NOMO-1 (cell line): ENCODE measurements at regions not wholly inside any gene's neighbourhood (a gene's known extent, or its start where the extent isn't known, plus 50 kb on each side); places are given as distances from the start of the nearest gene placed in this dataset.

Source experiments
- DNase-seq, 2 experiments: peaks; one replicate each; lab custom pipeline; 2025; ENCODE audit not compliant: unreplicated experiment in 2 of 2; lab: John Stamatoyannopoulos, UW

DNA sequence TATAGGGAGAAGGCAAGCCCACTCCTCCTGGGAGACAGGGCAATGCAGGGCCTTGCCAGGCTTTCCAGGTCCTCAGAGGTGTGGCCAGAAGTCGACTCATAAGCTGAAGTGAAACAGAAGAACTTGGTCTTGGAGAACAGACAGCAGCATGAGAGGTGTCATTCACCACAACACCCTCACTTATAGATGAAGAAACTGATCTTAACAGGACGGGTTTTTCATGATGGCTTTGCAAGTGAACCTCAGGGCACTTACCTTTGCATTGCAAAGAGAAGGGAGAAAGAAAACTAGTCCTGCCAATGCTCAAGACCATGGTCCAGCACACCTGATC lies 198.8 kb downstream of the CYRIA start:
- DNase-seq: no peak

DNA sequence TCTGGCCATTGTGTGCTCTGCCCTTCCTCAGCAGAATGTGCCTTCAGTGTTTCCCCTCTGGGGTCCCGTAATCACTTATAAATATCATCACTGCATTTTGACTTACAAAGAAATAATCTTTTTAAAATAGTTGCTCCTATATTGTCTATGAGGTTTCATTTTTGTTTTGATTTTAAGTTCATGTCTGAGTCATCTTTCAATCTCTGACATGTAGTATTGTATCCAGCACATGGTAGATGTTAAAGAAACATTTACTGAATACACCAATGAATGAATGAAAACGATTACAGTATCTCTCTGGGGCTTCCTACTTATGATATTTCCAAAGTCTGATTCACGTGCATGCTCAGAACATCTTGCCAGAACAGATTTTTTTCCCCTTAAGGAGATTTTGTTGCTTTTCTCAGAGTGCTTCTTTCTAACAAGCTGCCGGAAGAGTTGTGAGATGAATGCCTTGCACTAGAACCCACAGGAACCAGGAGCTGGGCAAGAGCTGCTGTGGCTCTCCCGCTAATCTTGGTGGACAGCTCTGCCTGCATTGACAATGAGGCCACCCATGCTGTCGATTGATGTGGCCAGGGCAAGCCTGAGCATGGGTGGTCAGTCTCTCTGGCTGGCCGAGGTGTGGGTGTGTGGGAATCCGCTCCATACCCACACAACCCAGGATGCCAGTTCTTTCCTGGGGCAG lies 199.4 kb downstream of the CYRIA start:
- DNase-seq: no peak

DNA sequence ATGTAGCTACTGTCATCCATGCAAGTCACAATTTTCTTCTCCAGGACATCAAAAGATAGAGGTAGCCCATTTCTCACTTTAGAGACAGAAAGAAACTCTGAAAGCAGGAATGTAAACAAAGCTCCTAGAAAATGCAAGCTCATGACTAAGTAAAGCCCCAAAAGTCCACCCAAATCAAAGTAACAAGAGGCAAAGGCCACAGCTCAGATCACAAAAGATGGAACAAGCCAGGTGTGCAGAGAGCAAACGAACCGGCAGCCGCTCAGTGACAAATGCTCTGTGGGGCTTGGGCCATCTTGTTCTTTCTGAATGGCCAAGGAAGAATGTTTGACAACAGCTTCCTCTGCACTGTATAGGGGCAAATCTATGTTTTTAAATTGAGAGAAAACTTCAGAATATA lies 201.0 kb downstream of the CYRIA start:
- no peak for DNase-seq

DNA sequence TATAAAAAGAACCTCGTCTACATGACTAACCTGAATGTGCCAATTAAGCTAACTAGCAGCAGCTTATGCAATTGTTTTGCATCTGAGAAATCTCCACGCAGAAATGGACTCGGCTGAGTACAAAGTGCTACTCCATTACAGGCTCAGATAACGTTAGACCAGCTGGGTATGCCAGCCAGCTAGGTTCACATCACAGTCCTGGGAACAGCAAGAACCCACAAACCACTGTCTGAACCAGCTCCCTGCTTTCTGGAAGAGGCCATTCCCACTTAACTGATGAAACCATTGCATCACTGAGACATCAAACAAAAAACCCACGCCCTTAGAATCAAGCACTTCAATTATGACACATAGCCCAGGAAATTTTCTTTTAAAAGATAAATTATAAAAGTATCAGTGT lies 202.7 kb downstream of the CYRIA start:
- no peak for DNase-seq

DNA sequence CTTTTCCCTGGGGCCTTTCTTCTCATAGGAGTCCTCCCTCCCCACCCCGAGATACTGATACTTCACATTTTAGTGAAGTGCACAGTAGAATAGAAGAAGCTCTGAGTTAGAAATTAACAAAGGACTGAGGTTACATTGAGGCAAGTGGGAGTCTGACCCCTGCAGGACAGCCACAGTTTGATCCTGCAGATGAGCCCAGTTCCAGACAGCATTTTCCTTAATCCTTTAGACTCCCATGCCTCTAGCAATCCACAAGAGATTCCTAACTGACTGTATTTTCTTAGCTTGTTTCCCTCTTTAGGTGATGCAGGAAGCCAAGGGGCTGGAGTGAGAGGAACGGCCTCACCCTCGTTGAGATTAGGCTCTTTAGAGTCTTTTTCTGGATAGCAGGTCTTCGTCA lies 204.0 kb downstream of the CYRIA start:
- no peak for DNase-seq

DNA sequence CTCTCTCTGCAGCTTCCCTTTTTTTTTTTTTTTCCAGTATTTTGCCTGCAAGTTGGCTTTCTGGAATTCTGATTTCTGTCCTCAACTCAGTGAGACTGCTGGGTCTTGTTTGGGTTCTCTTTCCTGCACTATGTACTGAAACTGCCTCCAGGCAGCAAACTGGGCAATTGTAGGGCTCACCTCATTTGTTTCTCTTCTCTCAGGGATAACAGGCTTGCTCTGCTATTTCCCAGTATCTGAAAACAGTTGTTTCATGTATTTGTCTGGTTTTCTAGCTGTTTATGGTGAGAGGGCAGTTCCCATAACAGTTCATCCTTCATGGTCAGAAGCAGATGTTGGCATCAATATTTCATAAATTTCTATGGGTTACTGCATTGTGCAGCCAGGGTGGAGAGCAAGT lies 206.0 kb downstream of the CYRIA start:
- DNase-seq: no peak

DNA sequence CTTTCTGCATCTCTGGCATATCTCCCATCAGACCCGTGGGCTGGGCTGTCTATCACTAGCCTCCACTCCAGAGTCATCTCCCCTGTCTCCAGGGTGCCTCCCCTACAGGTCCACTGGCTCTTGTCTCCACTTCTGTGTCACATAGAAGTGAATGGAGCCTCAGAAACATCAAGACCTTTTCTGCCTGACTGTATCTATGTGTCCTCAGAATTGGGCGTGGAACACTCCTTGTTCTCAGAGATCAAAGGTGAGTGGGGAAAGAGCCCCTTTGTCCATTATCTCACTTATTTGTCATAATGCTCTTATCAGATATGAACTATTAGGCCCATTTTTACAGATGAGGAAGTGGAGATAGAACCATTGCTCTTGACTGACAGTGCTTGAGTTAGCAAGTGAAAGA lies 211.0 kb downstream of the CYRIA start:
- no peak for DNase-seq

DNA sequence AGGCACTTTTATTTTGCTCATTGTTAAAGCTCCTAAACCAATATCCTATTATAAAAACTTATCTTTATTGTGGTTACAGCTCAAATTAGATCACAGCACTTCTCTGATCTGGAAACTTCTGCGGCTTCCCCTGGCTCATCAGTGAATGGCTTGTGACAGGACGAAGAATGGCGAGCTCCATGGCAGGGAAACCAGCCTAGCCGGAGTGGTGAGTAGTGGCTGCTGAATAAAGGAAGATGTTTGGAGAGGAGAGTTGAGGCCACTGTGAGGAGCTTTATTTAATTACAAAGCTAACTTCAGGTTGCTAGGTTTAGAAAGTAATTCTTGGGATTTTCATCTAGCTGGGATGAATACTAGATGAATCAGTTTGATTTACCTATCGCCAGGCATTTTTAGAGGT lies 213.5 kb downstream of the CYRIA start:
- DNase-seq: no peak

DNA sequence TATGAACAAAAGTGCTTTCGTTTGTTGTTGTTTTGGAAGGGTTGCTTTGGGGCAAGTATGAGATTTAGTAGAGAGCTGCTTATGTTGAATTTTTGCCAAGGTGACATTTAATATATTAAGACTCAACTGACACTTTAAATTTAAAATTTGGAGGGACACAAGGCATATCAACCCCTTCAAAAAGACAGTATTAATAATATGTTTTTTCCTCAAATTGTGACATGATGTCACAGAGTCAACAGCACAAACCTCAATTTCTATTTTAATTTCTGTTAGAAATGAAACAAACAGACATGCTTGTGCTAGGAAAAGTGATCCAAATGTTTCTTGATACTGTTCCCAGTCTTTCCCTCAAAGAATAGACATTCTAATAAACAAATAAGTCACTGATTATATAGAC lies 218.9 kb downstream of the CYRIA start:
- DNase-seq: no peak

DNA sequence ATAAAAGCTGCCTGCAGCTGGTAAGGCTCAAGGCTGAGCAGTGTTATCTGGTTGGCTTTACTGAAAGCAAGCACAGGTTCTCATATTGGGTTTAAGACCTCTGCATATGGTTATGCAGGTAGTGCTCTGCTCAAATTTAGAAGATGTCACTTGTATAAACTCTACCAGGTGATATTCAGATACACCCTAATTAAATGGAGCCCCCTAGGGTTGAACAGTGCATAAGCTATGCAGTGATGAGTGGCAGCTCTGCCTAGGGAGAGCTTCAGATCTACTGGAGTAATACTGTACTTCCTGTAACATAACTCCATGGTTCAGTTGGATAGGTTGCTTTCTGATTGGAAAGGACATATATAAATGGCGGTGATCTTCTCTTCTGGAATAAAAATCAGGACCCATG lies 222.7 kb downstream of the CYRIA start:
- no peak for DNase-seq

DNA sequence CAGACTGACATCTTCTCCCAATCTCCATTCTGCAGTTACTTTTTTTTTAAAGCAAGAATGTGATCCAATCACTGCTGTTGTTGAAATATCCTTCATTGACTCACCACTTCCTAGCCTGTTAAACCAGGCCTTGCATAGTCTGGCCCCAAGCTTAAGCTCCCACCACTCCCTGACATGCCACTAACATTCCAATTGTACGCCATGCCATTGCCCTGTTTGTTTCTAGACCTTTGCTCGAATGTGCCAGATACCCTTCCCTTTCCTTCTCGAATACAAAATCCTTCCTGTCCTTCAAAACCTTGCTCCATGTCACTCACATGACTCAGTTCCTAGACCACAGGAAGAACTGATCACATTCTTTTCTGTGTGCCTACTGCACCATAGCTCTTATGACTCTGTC lies 224.2 kb downstream of the CYRIA start:
- DNase-seq: no peak

DNA sequence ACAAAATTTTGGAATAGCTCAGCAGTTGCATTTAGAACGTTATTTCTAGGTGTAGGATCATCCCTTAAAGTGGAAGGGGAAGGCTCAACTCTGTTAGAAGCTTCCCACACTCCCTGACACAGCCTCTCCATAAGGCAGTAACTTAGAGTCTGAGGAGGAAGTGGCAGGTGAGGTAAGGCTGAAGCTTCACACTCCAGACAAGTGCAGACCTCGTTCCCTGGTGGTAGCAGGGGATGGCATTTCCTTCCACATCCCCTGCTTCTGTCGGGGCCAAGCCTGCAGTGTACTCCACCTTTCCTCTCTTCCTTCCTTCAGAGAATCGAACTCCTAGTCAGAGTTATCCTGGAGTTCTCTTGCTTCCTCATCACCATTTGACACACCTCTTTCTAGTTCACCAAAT lies 224.7 kb downstream of the CYRIA start:
- no peak for DNase-seq

DNA sequence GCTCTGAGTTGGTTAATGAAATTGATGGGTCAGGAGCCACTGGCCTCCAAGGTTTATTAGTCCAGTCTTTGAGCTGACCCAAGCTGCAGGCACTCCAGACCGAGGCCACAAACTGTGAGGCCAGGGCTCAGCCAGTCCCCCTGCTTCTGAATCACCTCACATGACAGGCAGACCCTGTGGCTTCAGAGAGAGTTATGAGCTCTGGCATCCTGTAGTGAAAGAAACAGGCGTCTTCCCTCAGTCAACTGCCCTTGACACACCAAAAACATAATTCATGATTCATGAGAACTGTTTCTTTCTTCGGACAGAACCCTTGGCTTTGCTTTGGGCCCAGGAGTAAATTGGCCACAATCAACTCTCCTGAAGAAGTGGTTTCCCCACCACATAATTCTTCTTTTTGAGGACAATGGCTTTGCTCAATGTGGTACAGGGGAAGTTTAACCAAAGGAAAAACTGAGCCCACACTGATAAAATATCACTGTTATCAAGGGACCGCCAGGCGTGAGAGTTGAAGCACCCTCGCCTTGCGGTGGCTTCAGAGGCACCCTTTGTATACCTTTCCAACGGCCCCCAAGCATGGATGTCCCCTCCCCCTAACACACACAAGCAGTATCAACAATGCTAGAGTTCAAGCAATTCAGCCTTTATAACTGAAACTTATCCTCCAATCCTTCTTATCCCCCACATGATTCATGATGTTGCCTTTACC lies 226.9 kb downstream of the CYRIA start:
- no peak for DNase-seq

DNA sequence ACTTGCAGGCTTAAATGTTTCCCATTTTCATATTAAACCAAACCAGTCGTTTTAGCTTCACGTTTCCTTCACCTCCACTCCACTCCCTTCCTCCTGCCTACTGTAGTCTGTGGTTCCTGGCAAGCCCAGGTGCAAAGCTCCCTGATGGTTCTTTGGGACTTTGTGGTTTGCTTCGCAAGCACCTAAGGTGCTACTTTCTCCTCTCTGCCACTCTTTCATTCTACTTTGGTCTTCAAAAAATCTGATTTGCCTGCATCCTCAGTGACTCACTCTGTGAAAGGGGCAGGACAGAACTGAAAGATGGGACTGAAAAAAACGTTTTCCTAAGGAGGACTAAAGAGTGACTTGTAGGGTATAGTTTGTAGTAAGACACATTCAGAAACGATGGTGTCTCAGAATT lies 228.4 kb downstream of the CYRIA start:
- DNase-seq: no peak

DNA sequence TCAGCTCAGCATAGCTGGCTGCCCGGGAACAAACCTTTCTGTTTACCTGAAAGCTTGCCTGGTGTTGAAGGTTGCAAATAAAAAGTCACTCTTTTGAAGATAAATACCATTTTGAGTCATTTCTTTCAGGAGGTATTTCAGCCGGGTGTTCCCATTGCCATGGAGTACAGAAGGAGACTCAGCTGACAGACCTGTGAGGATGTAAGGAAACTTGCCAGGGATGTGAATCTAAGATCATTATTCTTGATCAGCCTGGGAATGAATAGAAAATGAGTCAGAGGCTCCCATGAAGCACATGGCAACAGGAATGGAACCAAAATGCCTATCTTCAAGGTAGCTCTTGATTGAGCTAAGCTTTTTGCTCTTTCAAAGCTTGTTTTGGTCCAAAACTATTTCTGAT lies 231.2 kb downstream of the CYRIA start:
- no peak for DNase-seq

DNA sequence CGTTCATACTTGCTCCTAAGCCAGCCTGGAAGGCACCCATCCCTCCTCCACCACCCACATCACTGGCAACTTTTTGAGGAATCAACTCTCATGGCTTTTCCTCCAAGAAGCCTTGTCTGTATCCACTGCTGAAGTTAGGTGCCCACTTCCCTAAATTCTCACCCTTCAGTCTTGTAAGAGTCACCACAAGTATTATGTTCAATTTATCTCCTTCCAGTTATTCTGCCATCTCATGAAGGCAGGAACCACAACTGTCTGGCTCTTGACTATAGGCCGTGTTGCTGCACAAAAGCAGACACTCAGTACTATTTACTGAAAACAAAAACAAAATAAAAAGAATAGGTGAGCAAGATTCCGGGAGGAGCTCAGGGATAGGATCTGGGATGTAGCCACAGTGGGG lies 234.8 kb downstream of the CYRIA start:
- no peak for DNase-seq

DNA sequence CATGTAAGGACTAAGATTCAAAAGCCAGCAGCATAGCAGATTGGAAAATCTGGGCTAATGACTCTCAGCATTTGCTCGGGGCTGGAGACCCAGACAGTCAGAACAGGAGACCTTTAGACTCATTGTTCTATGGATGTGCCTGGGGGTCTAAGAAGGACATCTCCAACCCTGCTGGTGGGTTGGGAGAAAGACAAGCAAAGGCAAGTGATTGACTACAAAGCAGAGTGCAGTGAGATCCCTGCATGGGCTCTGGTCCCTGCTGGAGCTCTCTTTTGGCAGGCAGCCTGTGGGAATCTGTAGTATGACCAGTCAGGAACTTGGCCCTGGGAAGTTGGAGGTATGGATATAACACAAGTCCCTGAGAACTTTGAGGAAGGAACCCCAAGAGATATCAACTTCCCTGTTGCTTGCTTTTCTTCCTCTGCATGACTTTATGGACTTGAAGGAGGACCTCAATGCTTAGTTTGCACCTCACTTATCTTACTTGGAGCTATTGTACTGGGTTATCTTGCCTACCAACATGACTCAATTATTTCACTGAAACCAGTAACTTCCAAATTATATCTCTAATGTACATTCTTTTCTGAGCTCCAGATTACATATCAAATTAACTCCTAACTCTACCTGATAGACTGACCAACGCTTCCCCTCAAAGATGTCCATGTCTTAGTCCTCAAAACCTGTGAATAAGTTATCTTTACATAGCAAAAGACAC lies 236.0 kb downstream of the CYRIA start:
- no peak for DNase-seq

DNA sequence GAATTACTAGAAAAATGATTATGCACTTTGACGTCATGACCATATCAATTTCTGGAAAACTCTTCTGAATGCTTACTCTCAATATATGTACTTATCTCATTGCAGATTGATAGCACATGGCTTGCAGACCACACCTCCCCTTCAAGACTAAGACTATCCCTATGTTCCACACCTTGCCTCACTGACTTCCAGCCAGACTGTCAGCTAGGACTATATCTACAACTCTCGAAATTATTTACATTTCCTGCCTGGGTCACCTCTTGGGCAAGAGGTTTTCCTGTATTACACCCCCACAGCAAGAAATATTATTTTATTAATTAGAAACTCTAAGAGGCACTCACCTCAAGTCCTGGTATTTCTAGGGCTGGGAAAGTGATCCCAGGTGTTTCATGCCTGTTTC lies 236.6 kb downstream of the CYRIA start:
- no peak for DNase-seq

DNA sequence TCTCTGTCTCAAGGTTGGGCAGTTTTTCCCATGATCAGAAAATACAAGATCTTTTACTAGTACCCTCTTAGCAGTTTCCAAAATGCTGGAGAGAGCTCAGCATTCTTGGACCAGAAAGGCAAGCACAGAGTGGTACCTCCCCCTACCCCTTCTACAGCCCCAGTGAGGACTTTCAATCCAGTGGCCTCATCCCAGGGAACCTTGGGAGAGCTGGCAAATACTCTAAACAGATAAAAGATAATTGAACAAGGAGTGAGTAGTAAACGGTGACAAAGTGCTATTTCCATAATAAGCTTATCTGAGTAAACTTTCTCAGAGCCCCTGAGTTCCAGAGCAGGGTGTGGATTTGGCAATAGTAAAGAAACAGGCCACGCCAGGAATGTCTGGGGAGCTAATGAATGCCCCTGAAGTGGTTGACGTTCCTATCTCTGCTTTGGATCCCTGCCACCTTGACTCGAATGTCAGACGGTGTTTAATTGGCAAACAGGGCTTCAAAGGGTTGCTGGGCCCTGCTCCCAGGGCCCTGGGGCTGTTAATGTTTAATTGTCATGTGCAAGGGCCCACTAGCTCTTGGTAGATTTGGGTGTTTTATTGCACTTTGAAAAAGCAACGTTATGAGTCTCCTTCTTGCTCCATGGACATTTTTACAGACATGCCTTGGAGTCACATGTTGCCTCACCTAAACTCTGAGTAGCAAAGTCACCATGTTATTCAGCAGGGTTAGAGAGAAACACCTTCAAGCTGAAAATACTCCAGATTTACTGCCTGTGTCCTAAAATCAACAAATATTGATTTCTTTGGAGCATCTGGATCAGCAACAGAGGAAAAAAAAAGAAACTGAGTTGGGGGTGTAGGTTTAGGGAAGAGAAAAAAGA lies 239.9 kb downstream of the CYRIA start:
- no peak for DNase-seq

DNA sequence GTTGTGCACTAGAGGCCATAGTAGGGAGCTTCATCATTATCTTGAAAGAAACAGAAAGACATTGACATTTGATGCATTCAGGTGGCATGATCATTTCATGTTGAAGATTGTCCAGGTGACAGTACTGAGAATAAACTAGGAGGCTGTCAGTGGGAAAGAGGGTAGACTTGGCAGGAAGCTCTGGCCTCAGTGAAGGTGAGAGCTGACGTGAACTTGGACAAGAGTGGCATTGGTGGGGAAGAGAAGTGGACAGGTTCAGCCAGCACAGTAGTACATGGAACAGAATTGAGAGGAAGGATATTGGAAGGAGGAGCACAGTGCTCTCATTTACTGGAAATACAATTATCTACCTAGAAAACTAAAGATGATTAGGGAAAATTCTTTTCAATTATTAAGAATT lies 245.2 kb downstream of the CYRIA start:
- no peak for DNase-seq

DNA sequence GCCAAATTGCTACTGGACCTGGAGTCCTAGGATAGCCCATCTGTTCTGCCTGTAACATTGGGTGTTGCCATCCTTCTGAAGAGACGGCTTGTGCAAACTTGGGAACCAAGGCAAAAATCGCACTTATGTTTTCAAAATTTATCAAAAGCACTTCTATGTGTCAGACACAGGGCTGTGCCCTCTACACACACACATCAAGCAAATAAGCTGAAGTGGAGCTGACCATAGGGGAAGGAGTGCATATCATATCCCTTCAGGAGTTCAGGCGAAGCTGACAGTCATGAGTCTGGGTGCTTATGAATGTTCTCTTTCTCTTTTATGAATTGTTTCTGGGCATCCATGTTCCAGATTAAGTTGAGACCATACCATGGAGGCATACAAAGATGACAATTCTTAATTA lies 247.9 kb downstream of the CYRIA start:
- DNase-seq: no peak
